HUES48 (cell line): ENCODE measurements at regions not wholly inside any gene's neighbourhood (a gene's known extent, or its start where the extent isn't known, plus 50 kb on each side); places are given as distances from the start of the nearest gene placed in this dataset.
"Not testable (repeated sequence)": the region's sequence is repeated elsewhere in the genome, so short reads cannot be mapped to it uniquely, and the experiment has no call there.

Experiments
- H3K27ac ChIP-seq: one replicate; pipeline ENCODE4 v1.7.0; 2013; ENCODE audit warnings: low read depth, low read length, inconsistent platforms
- H3K27me3 ChIP-seq: 2 replicates; pipeline ENCODE4 v1.6.1; 2013; ENCODE audit warnings: mild to moderate bottlenecking, low read length; ENCODE audit not compliant: control insufficient read depth, insufficient read depth
- H3K36me3 ChIP-seq: 2 replicates; pipeline ENCODE4 v1.6.1; 2013; ENCODE audit warnings: low read length; ENCODE audit not compliant: control insufficient read depth, insufficient read depth
- H3K4me1 ChIP-seq: 2 replicates; pipeline ENCODE4 v1.6.1; 2013; ENCODE audit warnings: mild to moderate bottlenecking, low read length; ENCODE audit not compliant: control insufficient read depth, insufficient read depth
- H3K4me3 ChIP-seq: 2 replicates; pipeline ENCODE4 v1.5.1; 2013; ENCODE audit warnings: mild to moderate bottlenecking, low read depth, low read length
- H3K9ac ChIP-seq: 2 replicates; pipeline ENCODE4 v1.6.1; 2013; ENCODE audit warnings: mild to moderate bottlenecking, low read depth, low read length, moderate library complexity
- H3K9me3 ChIP-seq: 2 replicates; pipeline ENCODE4 v1.6.1; 2013; ENCODE audit warnings: low read length; ENCODE audit not compliant: control insufficient read depth, insufficient read depth

GRCh38 chr15:69928890-69929289 is 168.8 kb downstream of the TLE3 start:
- H3K36me3 ChIP-seq, H3K4me1 ChIP-seq, H3K9ac ChIP-seq, H3K27me3 ChIP-seq, H3K9me3 ChIP-seq, H3K4me3 ChIP-seq, H3K27ac ChIP-seq: not testable (repeated sequence)

GRCh38 chr15:69929905-69930630 is 167.6 kb downstream of the TLE3 start:
- Histone ChIP-seq H3K4me1 (no peaks in the 10 kb centered on the region), H3K36me3 (no peaks in the 10 kb centered on the region), H3K9ac (no peak overlapping the region), H3K27me3 (no peaks in the 10 kb centered on the region; the same call in 1 of the 2 replicates), H3K4me3 (no peak overlapping the region), H3K27ac (no peak overlapping the region), H3K9me3 (peaks cover 14% of the 10 kb centered on the region; the same call in 1 of the 2 replicates)

- no peaks in the 10 kb centered on the region for H3K36me3 ChIP-seq
- H3K9me3 ChIP-seq, result peaks cover 14% of the 10 kb centered on the region; the same call in 1 of the 2 replicates
- no peak overlapping the region for H3K9ac ChIP-seq
- H3K4me1 ChIP-seq, result no peaks in the 10 kb centered on the region
- H3K4me3 ChIP-seq, result no peak overlapping the region
- no peak overlapping the region for H3K27ac ChIP-seq
- no peaks in the 10 kb centered on the region; the same call in 1 of the 2 replicates for H3K27me3 ChIP-seq
These were observed 167.0 kb downstream of the TLE3 start for GRCh38 chr15:69930754-69931153.

DNA sequence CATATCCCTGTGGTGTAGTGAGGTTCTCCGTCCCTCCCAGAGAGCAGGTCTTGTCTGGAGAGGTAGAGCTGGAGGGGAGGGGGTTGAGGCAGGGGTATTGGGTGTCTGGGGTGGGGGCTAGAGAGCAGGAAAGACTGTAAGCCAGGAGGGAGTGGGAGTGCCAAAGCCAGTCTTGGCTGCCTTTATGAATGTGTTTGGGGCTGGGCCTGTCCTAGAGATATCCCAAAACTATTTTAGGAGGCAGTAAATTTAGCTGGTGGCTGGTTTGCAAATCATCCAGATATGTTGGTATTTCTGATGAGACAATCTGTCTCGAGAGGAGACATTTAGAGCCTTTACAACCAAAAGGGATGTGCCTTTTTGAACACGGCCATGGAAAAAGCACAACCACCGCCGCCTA is 166.6 kb downstream of the TLE3 start:
- Histone ChIP-seq H3K4me1 (no peaks in the 10 kb centered on the region), H3K4me3 (no peak overlapping the region), H3K27ac (no peak overlapping the region), H3K27me3 (no peaks in the 10 kb centered on the region; the same call in 1 of the 2 replicates), H3K36me3 (no peaks in the 10 kb centered on the region), H3K9ac (no peak overlapping the region), H3K9me3 (peaks cover 14% of the 10 kb centered on the region; the same call in 1 of the 2 replicates)

- Histone ChIP-seq H3K4me1 (peaks cover 3% of the 10 kb centered on the region; the same call in 1 of the 2 replicates), H3K4me3 (no peak overlapping the region), H3K9me3 (peaks cover 4% of the 10 kb centered on the region; the same call in 1 of the 2 replicates), H3K27ac (no peak overlapping the region), H3K36me3 (no peaks in the 10 kb centered on the region), H3K27me3 (no peaks in the 10 kb centered on the region; the same call in 1 of the 2 replicates), H3K9ac (no peak overlapping the region)
These were observed 163.1 kb downstream of the TLE3 start for GRCh38 chr15:69934607-69935006.

- no peak overlapping the region for H3K4me3 ChIP-seq
- H3K36me3 ChIP-seq, result no peaks in the 10 kb centered on the region
- no peak overlapping the region for H3K27ac ChIP-seq
- H3K9ac ChIP-seq, result no peak overlapping the region
- H3K27me3 ChIP-seq, result no peaks in the 10 kb centered on the region
- peaks cover under 1% of the 10 kb centered on the region; the same call in 1 of the 2 replicates for H3K9me3 ChIP-seq
- peaks cover 8% of the 10 kb centered on the region; the same call in 1 of the 2 replicates for H3K4me1 ChIP-seq
These were observed 157.9 kb downstream of the TLE3 start for GRCh38 chr15:69939513-69940440.

GRCh38 chr15:69940441-69941300 is 157.0 kb downstream of the TLE3 start:
- Histone ChIP-seq H3K27ac (no peak overlapping the region), H3K27me3 (no peaks in the 10 kb centered on the region), H3K9ac (no peak overlapping the region), H3K9me3 (no peaks in the 10 kb centered on the region), H3K36me3 (no peaks in the 10 kb centered on the region), H3K4me3 (no peak overlapping the region), H3K4me1 (peaks cover 8% of the 10 kb centered on the region; the same call in 1 of the 2 replicates)

- no peaks in the 10 kb centered on the region for H3K27me3 ChIP-seq
- no peak overlapping the region for H3K9ac ChIP-seq
These were observed 156.5 kb downstream of the TLE3 start for GRCh38 chr15:69941301-69941605.

GRCh38 chr15:69941706-69942495 is 155.8 kb downstream of the TLE3 start:
- Histone ChIP-seq H3K9ac (no peak overlapping the region), H3K4me3 (no peak overlapping the region), H3K9me3 (no peaks in the 10 kb centered on the region), H3K4me1 (peaks cover 8% of the 10 kb centered on the region; the same call in 1 of the 2 replicates), H3K27me3 (no peaks in the 10 kb centered on the region), H3K36me3 (no peaks in the 10 kb centered on the region), H3K27ac (no peak overlapping the region)

More at GRCh38 chr15:69941301-69941605, 156.5 kb downstream of the TLE3 start:
- Histone ChIP-seq H3K27ac (no peak overlapping the region), H3K4me1 (peaks cover 8% of the 10 kb centered on the region; the same call in 1 of the 2 replicates), H3K9me3 (no peaks in the 10 kb centered on the region), H3K4me3 (no peak overlapping the region), H3K36me3 (no peaks in the 10 kb centered on the region)

GRCh38 chr15:69943637-69944036 is 154.1 kb downstream of the TLE3 start:
- Histone ChIP-seq H3K27ac (no peak overlapping the region), H3K9ac (no peak overlapping the region), H3K36me3 (no peaks in the 10 kb centered on the region), H3K27me3 (no peaks in the 10 kb centered on the region), H3K4me3 (no peak overlapping the region), H3K4me1 (peaks cover 6% of the 10 kb centered on the region; the same call in 1 of the 2 replicates), H3K9me3 (no peaks in the 10 kb centered on the region)
